Ovary (tissue), 7 donors: ENCODE measurements at regions not wholly inside any gene's neighbourhood (a gene's known extent, or its start where the extent isn't known, plus 50 kb on each side); places are given as distances from the start of the nearest gene placed in this dataset.

Source experiments
- DNase-seq, 5 donors: peaks; one replicate each; pipeline ENCODE4 v3.0.0-alpha.2; 2019 to 2020
- H3K27ac ChIP-seq, 2 donors: fragments of 200-600 bp; one replicate each; pipeline versions ENCODE4 v1.5.1 to v1.8.0; 2019 to 2022
- H3K27me3 ChIP-seq: fragments of 200-600 bp; one replicate; pipeline ENCODE4 v1.8.0; 2022
- H3K36me3 ChIP-seq: fragments of 200-600 bp; sonication (generic); one replicate; pipeline ENCODE4 v1.5.1; 2019
- H3K4me1 ChIP-seq: one replicate; pipeline ENCODE4 v1.8.1; 2013; ENCODE audit warnings: mild to moderate bottlenecking, moderate library complexity; ENCODE audit not compliant: insufficient read depth
- H3K4me3 ChIP-seq: fragments of 200-600 bp; sonication (generic); one replicate; pipeline ENCODE4 v1.5.1; 2017
- H3K9me3 ChIP-seq, 2 donors: fragments of 200-600 bp in 1 of 2; sonication (generic) in 1 of 2; one replicate each; pipeline versions ENCODE4 v1.5.1 to v1.8.1; 2013 to 2019; ENCODE audit warnings: mild to moderate bottlenecking in 1 of 2, moderate library complexity in 1 of 2
- EP300 ChIP-seq: sonication (generic); formaldehyde crosslinking; IDR thresholded peaks from one replicate; pipeline ENCODE4 v1.6.1; 2017; ENCODE audit warnings: antibody characterized with exemption
- POLR2A ChIP-seq: fragments of 450-650 bp; IDR thresholded peaks from one replicate; pipeline ENCODE4 v1.6.1; 2017; ENCODE audit warnings: antibody characterized with exemption, mild to moderate bottlenecking, moderate library complexity
- WGBS, 3 donors: extraction: QIAGEN DNeasy Blood & Tissue Kit in 1 of 3; methylation state at CpG; one replicate each; pipeline versions ENCODE4 v1.1.5 to v1.1.7; 2013 to 2017; 5-methylcytosine and 5-hydroxymethylcytosine counted together
- intact Hi-C, 4 donors: fragments of 100-400 bp; cut with DNase I; formaldehyde crosslinking; loops; one replicate each; pipeline versions ENCODE4 v1.11.0 to v1.15.1; 2022 to 2023
- TF ChIP-seq, protein P1 (sequence below), 3 donors: fragments of 450-650 bp in 2 of 3; fragments of 200-600 bp in 1 of 3; IDR thresholded peaks; one replicate each; pipeline versions ENCODE4 v1.5.1 to v1.8.0; 2016 to 2022; ENCODE audit warnings: antibody characterized with exemption in 3 of 3, mild to moderate bottlenecking in 1 of 3
- donor health status: DM: no; HTN: no; CAD: no; lungs with moderate emphysema.
- donor health status: DM: no; HTN: no; CAD: no.
- donor health status: Bipolar disorder and iron deficiency.
- donor health status: DM: no; HTN: no; CAD: no.
- donor health status: DM: yes; HTN: yes; CAD: no.

DNA sequence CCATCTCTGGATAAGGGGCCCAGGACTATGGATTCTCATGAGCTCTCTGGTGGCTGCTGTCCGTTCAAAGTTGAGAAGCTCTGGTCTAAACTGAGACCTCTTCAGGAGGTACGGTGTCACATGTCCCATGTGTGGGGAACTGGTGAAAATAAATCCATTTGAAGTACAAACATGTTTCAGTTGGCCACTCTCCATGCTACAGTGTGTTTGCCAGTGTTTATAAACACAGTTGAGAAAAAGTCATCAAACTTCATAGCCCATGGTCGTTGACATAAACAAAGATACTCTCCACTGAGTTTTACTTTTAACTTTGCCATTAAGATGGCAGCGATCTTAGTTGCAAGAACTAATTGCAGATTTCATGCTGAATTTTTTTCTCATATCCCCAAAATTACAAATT lies 72.8 kb downstream of the PSMG1 start:
- 35 to 59% (median 48%) methylated on average over 4 of the region's 4 CpGs for WGBS, 3 donors
- Histone ChIP-seq H3K9me3 (no peaks in the 10 kb centered on the region), H3K36me3 (no peaks in the 10 kb centered on the region), H3K4me3 (no peak overlapping the region), H3K27ac (no peak overlapping the region), H3K27me3 (no peaks in the 10 kb centered on the region), H3K4me1 (peaks cover 2% of the 10 kb centered on the region)
- no peak for DNase-seq
- intact Hi-C loops = loop anchor here in 2 of 4 donors (10.0 kb wide), 2 partner anchors 186 to 306 kb away; partner anchors contain the start of gene ETS2 (in 1 of the 2)
- TF ChIP-seq POLR2A = no peak
- no peak for TF ChIP-seq EP300
- TF ChIP-seq, protein P1, sequence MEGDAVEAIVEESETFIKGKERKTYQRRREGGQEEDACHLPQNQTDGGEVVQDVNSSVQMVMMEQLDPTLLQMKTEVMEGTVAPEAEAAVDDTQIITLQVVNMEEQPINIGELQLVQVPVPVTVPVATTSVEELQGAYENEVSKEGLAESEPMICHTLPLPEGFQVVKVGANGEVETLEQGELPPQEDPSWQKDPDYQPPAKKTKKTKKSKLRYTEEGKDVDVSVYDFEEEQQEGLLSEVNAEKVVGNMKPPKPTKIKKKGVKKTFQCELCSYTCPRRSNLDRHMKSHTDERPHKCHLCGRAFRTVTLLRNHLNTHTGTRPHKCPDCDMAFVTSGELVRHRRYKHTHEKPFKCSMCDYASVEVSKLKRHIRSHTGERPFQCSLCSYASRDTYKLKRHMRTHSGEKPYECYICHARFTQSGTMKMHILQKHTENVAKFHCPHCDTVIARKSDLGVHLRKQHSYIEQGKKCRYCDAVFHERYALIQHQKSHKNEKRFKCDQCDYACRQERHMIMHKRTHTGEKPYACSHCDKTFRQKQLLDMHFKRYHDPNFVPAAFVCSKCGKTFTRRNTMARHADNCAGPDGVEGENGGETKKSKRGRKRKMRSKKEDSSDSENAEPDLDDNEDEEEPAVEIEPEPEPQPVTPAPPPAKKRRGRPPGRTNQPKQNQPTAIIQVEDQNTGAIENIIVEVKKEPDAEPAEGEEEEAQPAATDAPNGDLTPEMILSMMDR (IDR thresholded peaks at IDR 0.05) = no peak

DNA sequence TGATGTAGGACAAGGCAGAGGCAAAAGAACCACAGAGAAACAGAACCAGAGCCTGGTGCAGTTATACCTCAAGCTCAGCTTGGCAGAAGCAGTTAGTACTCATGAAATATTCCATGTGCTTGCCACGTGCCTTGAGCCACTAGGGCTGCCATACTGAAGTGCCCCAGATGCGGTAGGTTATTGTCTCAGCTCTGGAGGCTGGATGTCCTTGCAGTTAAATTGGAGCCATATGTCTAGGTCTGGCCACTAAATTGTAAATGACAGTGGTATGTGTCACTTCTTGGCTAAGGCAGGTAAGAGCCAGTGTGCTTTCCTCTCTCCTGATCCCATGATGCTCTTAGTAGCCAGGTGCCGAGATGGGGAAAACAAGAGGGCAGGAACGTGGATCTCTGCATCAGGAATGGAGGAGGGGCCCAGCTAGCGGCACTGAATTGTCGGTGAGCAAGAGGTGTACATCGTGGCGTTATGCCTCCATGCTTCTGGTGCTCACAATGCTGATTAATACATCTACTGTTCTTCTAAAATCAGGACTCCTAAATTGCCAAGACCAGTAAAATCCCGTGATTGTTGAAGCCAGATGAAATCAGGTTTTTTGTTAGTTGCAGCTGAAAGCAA lies 73.5 kb downstream of the PSMG1 start:
- no peaks in the 10 kb centered on the region for H3K36me3 ChIP-seq
- DNase-seq = no peak
- 93 to 97% (median 93%) methylated on average over 9 of the region's 9 CpGs for WGBS, 3 donors
- no peaks in the 10 kb centered on the region for H3K27me3 ChIP-seq
- H3K4me3 ChIP-seq = no peak overlapping the region
- TF ChIP-seq, protein P1 (IDR thresholded peaks at IDR 0.05) = no peak
- TF ChIP-seq EP300 (no peak), POLR2A (no peak)
- intact Hi-C loops = loop anchor here in 2 of 4 donors (10.0 kb wide), 2 partner anchors 185 to 305 kb away; partner anchors contain the start of gene ETS2 (in 1 of the 2)
- H3K27ac ChIP-seq = no peak overlapping the region
- peaks cover 2% of the 10 kb centered on the region for H3K4me1 ChIP-seq
- no peaks in the 10 kb centered on the region for H3K9me3 ChIP-seq

DNA sequence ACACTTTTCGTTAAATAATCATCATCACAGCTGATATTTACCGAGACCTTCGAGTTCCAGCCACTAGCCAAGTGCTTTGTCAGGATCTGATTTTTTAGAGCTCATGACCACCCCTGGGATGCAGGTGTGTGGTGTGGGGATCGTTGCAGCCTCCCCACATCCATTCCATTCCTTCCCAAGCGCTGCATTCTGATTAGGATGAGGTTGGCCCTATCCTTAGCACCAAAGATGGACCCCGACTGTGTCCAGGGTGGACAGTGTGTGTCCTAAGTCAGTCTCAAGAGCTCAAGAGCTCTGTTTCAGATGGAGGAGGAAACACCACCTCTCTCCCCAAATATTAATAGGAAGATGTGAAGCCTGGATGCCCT lies 74.1 kb downstream of the PSMG1 start:
- no peak for DNase-seq
- WGBS, 3 donors = 87 to 95% (median 94%) methylated on average over 6 of the region's 6 CpGs
- Histone ChIP-seq H3K27ac (no peak overlapping the region), H3K27me3 (no peaks in the 10 kb centered on the region), H3K4me1 (peaks cover 2% of the 10 kb centered on the region), H3K4me3 (no peak overlapping the region), H3K9me3 (no peaks in the 10 kb centered on the region), H3K36me3 (no peaks in the 10 kb centered on the region)
- TF ChIP-seq, protein P1 (IDR thresholded peaks at IDR 0.05) = no peak
- TF ChIP-seq POLR2A = no peak
- intact Hi-C loops = no loop called here

DNA sequence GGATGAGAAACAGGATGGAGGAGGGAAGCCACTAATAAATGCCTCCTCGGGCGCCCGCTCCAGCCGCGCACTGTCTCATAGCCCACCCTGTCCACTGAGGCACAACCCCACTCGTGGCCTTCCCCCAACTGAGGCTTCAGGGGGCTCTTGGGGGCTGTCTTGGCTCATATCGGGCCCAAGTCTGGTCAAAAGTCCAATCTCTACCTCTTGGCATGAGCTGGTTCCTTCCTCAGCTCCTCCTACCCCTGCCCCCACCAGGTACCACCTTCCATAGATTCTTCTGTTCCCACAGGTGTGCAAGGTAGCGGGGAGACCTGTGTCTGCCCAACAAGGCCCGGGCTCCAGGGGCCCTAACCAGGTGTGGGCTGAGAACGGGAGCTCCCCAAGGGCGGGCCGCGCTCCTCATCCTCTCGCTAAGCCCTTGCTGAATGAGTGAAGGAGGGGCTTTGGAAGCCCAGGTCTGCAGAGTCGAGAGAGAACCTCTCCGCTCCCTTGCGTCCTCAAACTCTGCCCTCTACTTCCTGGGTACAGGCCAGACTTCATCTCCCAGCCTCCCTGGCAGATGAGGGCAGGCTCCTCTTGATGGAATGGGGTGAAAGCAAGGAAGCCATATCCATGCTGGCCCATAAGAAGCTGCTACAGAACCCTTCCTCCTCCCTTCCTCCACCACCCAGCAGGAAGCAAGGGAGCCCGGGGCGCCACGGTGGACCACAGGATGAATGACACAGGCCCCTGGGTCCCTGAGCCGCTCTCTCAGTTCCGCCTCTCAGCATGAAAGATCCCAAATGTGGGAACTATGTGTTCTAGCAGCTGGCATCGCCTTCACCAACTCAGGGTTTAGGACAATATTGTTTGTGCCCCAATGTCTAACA lies 74.7 kb downstream of the PSMG1 start:
- no peaks in the 10 kb centered on the region for H3K36me3 ChIP-seq
- intact Hi-C loops = no loop called here
- no peak for TF ChIP-seq POLR2A
- TF ChIP-seq, protein P1 (IDR thresholded peaks at IDR 0.05) = no peak
- TF ChIP-seq EP300 = no peak
- H3K9me3 ChIP-seq = no peaks in the 10 kb centered on the region
- no peak for DNase-seq
- peaks cover 3% of the 10 kb centered on the region for H3K4me1 ChIP-seq
- H3K27ac ChIP-seq = no peak overlapping the region
- no peak overlapping the region for H3K4me3 ChIP-seq
- no peaks in the 10 kb centered on the region for H3K27me3 ChIP-seq
- WGBS, 3 donors = 97 to 98% (median 97%) methylated on average over 22 to 23 of the region's 23 CpGs
